Mesenchymal stem cell (in vitro differentiated cells and primary cell): ENCODE measurements at regions not wholly inside any gene's neighbourhood (a gene's known extent, or its start where the extent isn't known, plus 50 kb on each side); places are given as distances from the start of the nearest gene placed in this dataset.

Experiments
- DNase-seq: peaks from one replicate; pipeline ENCODE4 v3.0.0-alpha.2; 2013
- H2AFZ ChIP-seq: one replicate; pipeline ENCODE4 v1.6.1; 2013; ENCODE audit warnings: low read depth, mild to moderate bottlenecking, control low read depth, inconsistent platforms, low read length, moderate library complexity
- H2AK5ac ChIP-seq: 2 replicates; pipeline ENCODE4 v1.6.1; 2013; ENCODE audit warnings: low read length, moderate library complexity, mild to moderate bottlenecking, inconsistent platforms; ENCODE audit not compliant: severe bottlenecking
- H2BK120ac ChIP-seq: one replicate; pipeline ENCODE4 v1.6.1; 2013; ENCODE audit warnings: low read depth, mild to moderate bottlenecking, inconsistent platforms, low read length, moderate library complexity
- H2BK12ac ChIP-seq, 2 experiments: one replicate each; pipeline ENCODE4 v1.6.1; 2013; ENCODE audit warnings: inconsistent platforms in 2 of 2, low read length in 2 of 2, mild to moderate bottlenecking in 2 of 2, moderate library complexity in 2 of 2, control low read depth in 1 of 2
- H2BK15ac ChIP-seq: one replicate; pipeline ENCODE4 v1.6.1; 2013; ENCODE audit warnings: mild to moderate bottlenecking, low read depth, inconsistent platforms; ENCODE audit not compliant: poor library complexity, severe bottlenecking
- H2BK5ac ChIP-seq: 2 replicates; pipeline ENCODE4 v1.6.1; 2013; ENCODE audit warnings: low read depth, mild to moderate bottlenecking, low read length, control low read depth, inconsistent platforms; ENCODE audit not compliant: poor library complexity, severe bottlenecking
- H3K14ac ChIP-seq, 2 experiments: one replicate each; pipeline ENCODE4 v1.6.1; 2013; ENCODE audit warnings: inconsistent platforms in 2 of 2, low read length in 2 of 2, control low read depth in 1 of 2, mild to moderate bottlenecking in 1 of 2, moderate library complexity in 1 of 2
- H3K18ac ChIP-seq, 2 experiments: one replicate each; pipeline ENCODE4 v1.6.1; 2013; ENCODE audit warnings: inconsistent platforms in 2 of 2, low read length in 2 of 2, control low read depth in 1 of 2, low read depth in 1 of 2, mild to moderate bottlenecking in 1 of 2
- H3K23ac ChIP-seq, 2 experiments: one replicate each; pipeline ENCODE4 v1.6.1; 2013; ENCODE audit warnings: inconsistent platforms in 2 of 2, low read length in 2 of 2, mild to moderate bottlenecking in 2 of 2, moderate library complexity in 2 of 2, control low read depth in 1 of 2
- H3K27ac ChIP-seq: 2 replicates; pipeline ENCODE4 v1.5.1; 2013; ENCODE audit warnings: mild to moderate bottlenecking, moderate library complexity, low read length, control low read depth, inconsistent platforms; ENCODE audit not compliant: poor library complexity, severe bottlenecking
- H3K27me3 ChIP-seq, 2 experiments: 2 replicates each; pipeline versions ENCODE4 v1.6.1 to v1.7.0; 2013; ENCODE audit warnings: low read length in 2 of 2, mild to moderate bottlenecking in 2 of 2, moderate library complexity in 2 of 2, control low read depth in 1 of 2, inconsistent platforms in 1 of 2; ENCODE audit not compliant: control insufficient read depth in 1 of 2, insufficient read depth in 1 of 2
- H3K36me3 ChIP-seq, 2 experiments: 2 replicates each; pipeline versions ENCODE4 v1.6.1 to v1.7.0; 2013; ENCODE audit warnings: low read length in 2 of 2, control low read depth in 1 of 2, inconsistent platforms in 1 of 2, low read depth in 1 of 2, mild to moderate bottlenecking in 1 of 2; ENCODE audit not compliant: insufficient read depth in 2 of 2, control insufficient read depth in 1 of 2
- H3K4ac ChIP-seq, 2 experiments: one replicate each; pipeline ENCODE4 v1.6.1; 2013; ENCODE audit warnings: inconsistent platforms in 2 of 2, low read length in 2 of 2, mild to moderate bottlenecking in 2 of 2, moderate library complexity in 2 of 2, control low read depth in 1 of 2, low read depth in 1 of 2
- H3K4me1 ChIP-seq: 2 replicates; pipeline ENCODE4 v1.6.1; 2013; ENCODE audit warnings: low read depth, low read length, control low read depth; ENCODE audit not compliant: control insufficient read depth, insufficient read depth
- H3K4me2 ChIP-seq: 2 replicates; pipeline ENCODE4 v1.6.1; 2013; ENCODE audit warnings: low read length, mild to moderate bottlenecking, inconsistent platforms; ENCODE audit not compliant: poor library complexity, severe bottlenecking
- H3K4me3 ChIP-seq, 2 experiments: 2 replicates each; pipeline versions ENCODE4 v1.5.1 to v1.7.0; 2013; ENCODE audit warnings: low read length in 2 of 2, mild to moderate bottlenecking in 2 of 2, control low read depth in 1 of 2, low read depth in 1 of 2; ENCODE audit not compliant: insufficient read depth in 1 of 2
- H3K79me1 ChIP-seq: replicated peaks from 2 replicates; pipeline ENCODE4 v1.6.1; 2013; ENCODE audit warnings: mild to moderate bottlenecking, control low read depth, low read length, inconsistent platforms; ENCODE audit not compliant: poor library complexity, severe bottlenecking
- H3K9ac ChIP-seq: 2 replicates; pipeline ENCODE4 v1.7.0; 2013; ENCODE audit warnings: mild to moderate bottlenecking, low read length, moderate library complexity
- H3K9me3 ChIP-seq: 2 replicates; pipeline ENCODE4 v1.7.0; 2013; ENCODE audit warnings: mild to moderate bottlenecking, low read length; ENCODE audit not compliant: control insufficient read depth
- H4K8ac ChIP-seq: one replicate; pipeline ENCODE4 v1.6.1; 2013; ENCODE audit warnings: inconsistent platforms, mild to moderate bottlenecking, low read length, moderate library complexity
- H4K91ac ChIP-seq: one replicate; pipeline ENCODE4 v1.6.1; 2013; ENCODE audit warnings: mild to moderate bottlenecking, low read length, inconsistent platforms
- WGBS: methylation state at CpG from one replicate; pipeline ENCODE4 v1.1.7; 2013; ENCODE audit warnings: mixed read lengths; 5-methylcytosine and 5-hydroxymethylcytosine counted together

GRCh38 chr11:116653206-116653605 lies 119.6 kb downstream of the BUD13 start:
- Histone ChIP-seq H3K14ac (no peak overlapping the region), H3K9ac (no peak overlapping the region), H3K27me3 (peaks cover 16 to 31% of the 10 kb centered on the region in 2 experiments), H3K36me3 (no peaks in the 10 kb centered on the region), H3K79me1 (no peaks in the 10 kb centered on the region), H3K4ac (no peak overlapping the region), H3K27ac (no peak overlapping the region), H3K4me2 (no peak overlapping the region), H3K4me1 (no peaks in the 10 kb centered on the region), H2BK5ac (no peak overlapping the region), H3K23ac (no peak overlapping the region), H4K8ac (no peak overlapping the region), H2BK15ac (no peak overlapping the region), H2AK5ac (no peak overlapping the region), H2BK12ac (no peak overlapping the region), H3K18ac (no peak overlapping the region), H2BK120ac (no peak overlapping the region), H3K9me3 (peaks cover 14% of the 10 kb centered on the region), H2AFZ (no peak overlapping the region), H3K4me3 (no peak overlapping the region), H4K91ac (no peak overlapping the region)
- 78% methylated on average over 9 of the region's 9 CpGs for WGBS
- DNase-seq, result no peak

GRCh38 chr11:116651737-116652237 lies 121.0 kb downstream of the BUD13 start:
- H3K27ac ChIP-seq, result no peak overlapping the region
- no peaks in the 10 kb centered on the region for H3K79me1 ChIP-seq
- H3K4me2 ChIP-seq, result no peak overlapping the region
- no peak overlapping the region for H2AFZ ChIP-seq
- H4K91ac ChIP-seq, result no peak overlapping the region
- H3K14ac ChIP-seq, result no peak overlapping the region
- H2BK120ac ChIP-seq, result no peak overlapping the region
- H3K36me3 ChIP-seq, result no peaks in the 10 kb centered on the region
- H2BK5ac ChIP-seq, result no peak overlapping the region
- WGBS, result 29% methylated on average over 5 of the region's 6 CpGs
- no peak overlapping the region for H3K23ac ChIP-seq
- no peak for DNase-seq
- no peak overlapping the region for H2BK15ac ChIP-seq
- H3K4ac ChIP-seq, result no peak overlapping the region
- no peak overlapping the region for H3K4me3 ChIP-seq
- H2AK5ac ChIP-seq, result no peak overlapping the region
- H3K4me1 ChIP-seq, result no peaks in the 10 kb centered on the region
- H3K18ac ChIP-seq, result no peak overlapping the region
- no peak overlapping the region for H3K9ac ChIP-seq
- no peak overlapping the region for H2BK12ac ChIP-seq
- no peak overlapping the region for H4K8ac ChIP-seq
- H3K9me3 ChIP-seq, result peaks cover 17% of the 10 kb centered on the region
- peaks cover 18 to 37% of the 10 kb centered on the region in 2 experiments for H3K27me3 ChIP-seq

- H4K8ac ChIP-seq, result no peak overlapping the region
- no peak overlapping the region for H2BK12ac ChIP-seq
- no peaks in the 10 kb centered on the region for H3K36me3 ChIP-seq
- H3K4me1 ChIP-seq, result no peaks in the 10 kb centered on the region
- H3K14ac ChIP-seq, result no peak overlapping the region
- H3K4me3 ChIP-seq, result no peak overlapping the region
- H2AK5ac ChIP-seq, result no peak overlapping the region
- 72% methylated on average over 8 of the region's 9 CpGs for WGBS
- H3K18ac ChIP-seq, result no peak overlapping the region
- no peak overlapping the region for H3K27ac ChIP-seq
- no peaks in the 10 kb centered on the region for H3K79me1 ChIP-seq
- H2AFZ ChIP-seq, result no peak overlapping the region
- H4K91ac ChIP-seq, result no peak overlapping the region
- H3K9ac ChIP-seq, result no peak overlapping the region
- peaks cover 17% of the 10 kb centered on the region for H3K9me3 ChIP-seq
- DNase-seq, result no peak
- H3K23ac ChIP-seq, result no peak overlapping the region
- H3K4ac ChIP-seq, result no peak overlapping the region
- no peak overlapping the region for H2BK15ac ChIP-seq
- H2BK5ac ChIP-seq, result no peak overlapping the region
- peaks cover 18 to 37% of the 10 kb centered on the region in 2 experiments for H3K27me3 ChIP-seq
- H2BK120ac ChIP-seq, result no peak overlapping the region
- no peak overlapping the region for H3K4me2 ChIP-seq
Measured at GRCh38 chr11:116651098-116651736, 121.6 kb downstream of the BUD13 start.

- H3K9me3 ChIP-seq, result peaks cover 13% of the 10 kb centered on the region
- no peak overlapping the region for H2BK12ac ChIP-seq
- no peak overlapping the region for H3K4me3 ChIP-seq
- no peaks in the 10 kb centered on the region for H3K4me1 ChIP-seq
- DNase-seq, result no peak
- H3K9ac ChIP-seq, result no peak overlapping the region
- H3K18ac ChIP-seq, result no peak overlapping the region
- no peaks in the 10 kb centered on the region for H3K36me3 ChIP-seq
- H2AFZ ChIP-seq, result no peak overlapping the region
- H3K4ac ChIP-seq, result no peak overlapping the region
- H2BK120ac ChIP-seq, result no peak overlapping the region
- H2BK15ac ChIP-seq, result no peak overlapping the region
- WGBS, result 15% methylated on average over 2 of the region's 2 CpGs
- no peak overlapping the region for H3K14ac ChIP-seq
- no peak overlapping the region for H4K8ac ChIP-seq
- H3K23ac ChIP-seq, result no peak overlapping the region
- peaks cover 18 to 40% of the 10 kb centered on the region in 2 experiments for H3K27me3 ChIP-seq
- no peak overlapping the region for H2AK5ac ChIP-seq
- H4K91ac ChIP-seq, result no peak overlapping the region
- no peak overlapping the region for H3K27ac ChIP-seq
- H2BK5ac ChIP-seq, result no peak overlapping the region
- no peaks in the 10 kb centered on the region for H3K79me1 ChIP-seq
- no peak overlapping the region for H3K4me2 ChIP-seq
Measured at GRCh38 chr11:116650052-116650451, 122.7 kb downstream of the BUD13 start.
